DMS53 (cell line): ENCODE measurements at regions not wholly inside any gene's neighbourhood (a gene's known extent, or its start where the extent isn't known, plus 50 kb on each side); places are given as distances from the start of the nearest gene placed in this dataset.

ENCODE experiments used
- DNase-seq: peaks from one replicate; lab custom pipeline; 2025; lab: John Stamatoyannopoulos, UW

- DNase-seq = no peak
Measured at GRCh38 chr7:79872176-79872575, 262.5 kb upstream of the GNAI1 start.

GRCh38 chr7:79868010-79868409 is 266.6 kb upstream of the GNAI1 start:
- DNase-seq = peak; percentile 67

- no peak for DNase-seq
Measured at GRCh38 chr7:79862447-79863210, 272.0 kb upstream of the GNAI1 start.

GRCh38 chr7:79855172-79855571 is 279.5 kb upstream of the GNAI1 start:
- no peak for DNase-seq

- DNase-seq = no peak
Measured at GRCh38 chr7:79854621-79855020, 280.0 kb upstream of the GNAI1 start.

DNA sequence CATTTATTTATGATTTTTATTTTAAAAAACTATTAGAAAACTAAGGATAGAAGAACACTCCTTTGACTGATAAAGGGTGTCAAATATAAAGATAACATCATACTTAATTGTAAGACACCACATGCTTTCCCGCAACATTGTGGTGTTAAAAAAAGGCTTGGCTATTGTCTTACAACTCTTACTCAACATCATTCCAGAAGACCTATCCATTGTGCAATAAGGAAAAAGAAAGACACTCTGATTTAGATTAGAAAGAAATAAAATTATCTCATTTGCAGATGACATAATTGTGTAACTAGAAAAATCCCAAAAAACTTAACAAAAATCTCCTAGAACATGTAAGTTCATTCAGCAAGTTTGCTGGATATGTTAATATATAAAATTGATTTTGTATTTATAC is 296.7 kb upstream of the GNAI1 start:
- no peak for DNase-seq

- DNase-seq = no peak
Measured at GRCh38 chr7:79833616-79834015, 301.0 kb upstream of the GNAI1 start.

DNA sequence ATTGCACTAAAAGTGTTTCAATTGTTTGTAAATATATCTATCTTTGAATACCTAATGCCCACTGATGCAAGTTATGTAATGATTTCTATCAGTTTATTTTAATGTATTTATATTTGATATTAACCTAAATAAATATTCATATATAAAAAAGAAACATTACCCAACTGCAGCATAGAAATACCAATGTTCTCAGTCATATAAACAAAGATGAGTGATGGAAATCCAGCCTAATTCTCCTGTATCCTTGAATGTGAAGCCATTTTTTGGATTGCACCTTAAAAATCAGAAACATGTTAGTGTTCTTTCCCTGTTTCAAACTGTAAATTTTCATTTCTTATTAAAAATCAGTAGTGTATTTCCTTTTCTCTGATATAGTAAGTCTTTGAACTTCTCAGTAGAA is 305.8 kb upstream of the GNAI1 start:
- DNase-seq = no peak

DNA sequence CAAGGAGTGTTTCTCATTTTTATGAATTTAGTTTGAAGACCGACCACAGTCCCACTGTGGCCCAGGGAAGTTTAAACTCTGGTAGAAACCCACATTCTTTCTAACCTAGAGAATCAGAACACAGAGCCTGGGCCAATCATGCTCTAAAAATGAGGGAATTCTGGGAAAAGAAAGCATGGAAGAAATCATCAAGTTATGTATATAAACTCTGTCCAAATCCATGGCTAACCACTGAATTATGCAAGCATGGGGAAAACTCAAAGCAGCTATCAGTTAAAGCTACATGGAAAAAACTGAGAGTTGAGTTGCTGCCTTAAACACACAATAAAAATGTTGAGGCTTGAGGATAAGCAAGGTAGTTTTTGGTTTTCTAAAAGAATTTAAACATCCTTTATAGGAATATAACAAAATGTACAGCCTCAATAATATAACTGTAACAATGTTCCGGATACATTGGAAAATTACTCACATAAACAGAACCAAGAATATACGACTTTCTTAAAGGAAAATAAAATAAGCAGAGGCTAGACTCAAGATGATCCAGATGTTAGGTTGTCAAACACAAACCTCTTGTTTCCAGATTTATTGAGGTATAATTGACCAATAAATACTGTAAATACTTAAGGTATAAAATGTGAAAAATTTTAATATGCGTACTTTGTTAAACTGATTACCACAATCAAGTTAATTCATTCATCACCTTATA is 311.2 kb upstream of the GNAI1 start:
- no peak for DNase-seq

DNA sequence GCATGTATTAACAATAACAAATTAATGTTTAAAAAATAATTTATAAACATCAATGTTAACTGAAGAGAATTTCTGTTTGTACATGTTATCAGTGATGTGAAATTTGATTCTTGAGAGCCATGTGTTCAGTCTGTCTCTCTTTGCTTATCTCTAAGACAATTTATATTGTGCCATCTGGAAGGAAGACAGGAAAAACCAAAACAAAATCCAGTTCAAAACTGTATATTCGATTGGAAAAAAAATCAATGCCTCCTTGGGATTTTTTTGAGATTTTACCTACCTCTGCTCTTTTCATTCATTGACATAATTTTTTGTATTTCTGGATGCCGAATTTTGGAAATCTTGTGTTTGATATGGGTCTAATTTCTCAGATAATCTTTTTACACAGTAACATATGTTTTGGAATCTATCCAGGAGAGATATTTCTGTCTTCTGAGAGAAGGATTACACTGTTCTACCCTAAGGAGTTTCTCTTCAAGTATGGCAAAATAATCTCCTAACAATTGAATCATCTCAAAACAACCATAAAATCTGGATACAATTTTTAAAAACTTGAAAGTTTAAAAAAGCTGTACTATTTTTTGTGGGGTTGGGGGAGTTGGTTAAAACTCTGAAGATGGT is 311.9 kb upstream of the GNAI1 start:
- no peak for DNase-seq

DNA sequence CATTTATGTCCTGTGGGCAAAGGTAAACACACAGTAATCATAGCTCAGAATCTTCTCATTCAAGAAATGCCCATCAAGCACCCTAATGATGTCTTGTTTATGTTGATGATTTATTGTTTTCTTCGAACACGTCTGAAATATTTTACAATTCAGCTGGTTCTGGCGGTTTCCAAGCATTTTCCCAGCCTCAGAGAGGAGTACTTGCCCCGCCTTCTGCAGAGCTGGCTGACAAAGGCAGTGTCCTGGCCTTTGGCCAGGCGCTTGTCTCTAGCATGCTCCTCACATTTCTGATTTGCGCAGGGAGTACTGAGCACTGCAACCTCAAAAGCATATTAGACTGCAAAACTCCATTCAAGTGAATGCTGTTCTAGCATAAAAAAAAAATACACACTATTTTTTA is 314.2 kb upstream of the GNAI1 start:
- peak; percentile 94 for DNase-seq

GRCh38 chr7:79810916-79811315 is 323.7 kb upstream of the GNAI1 start:
- DNase-seq = no peak

- peak; percentile 76 for DNase-seq
Measured at GRCh38 chr7:79806161-79806734, 328.4 kb upstream of the GNAI1 start.

DNA sequence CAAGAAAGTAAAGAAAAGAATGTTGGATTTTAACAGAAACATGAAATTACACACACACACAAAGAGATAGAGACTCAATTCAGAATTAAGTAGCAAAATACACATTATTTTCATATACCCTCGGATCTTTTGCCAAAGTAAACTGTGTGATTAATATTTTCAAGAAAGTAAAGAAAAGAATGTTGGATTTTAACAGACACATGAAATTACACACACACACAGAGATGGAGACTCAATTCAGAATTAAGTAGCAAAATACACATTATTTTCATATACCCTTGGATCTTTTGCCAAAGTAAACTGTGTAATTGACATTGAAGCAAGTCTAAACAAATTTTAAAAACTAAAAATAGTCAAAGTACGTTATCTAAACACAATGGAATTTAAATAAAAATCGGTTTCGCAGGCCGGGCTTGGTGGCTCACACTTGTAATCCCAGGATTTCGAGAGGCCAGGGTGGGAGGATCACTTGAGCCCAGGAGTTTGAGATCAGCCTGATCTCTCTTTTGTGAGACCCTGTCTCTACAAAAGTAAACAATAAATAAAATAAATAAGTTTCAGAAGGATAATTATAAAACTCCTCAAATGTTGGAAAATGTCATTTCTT is 337.3 kb upstream of the MAGI2 start:
- no peak for DNase-seq

GRCh38 chr7:79789584-79790345 is 336.3 kb upstream of the MAGI2 start:
- no peak for DNase-seq

- DNase-seq = no peak
Measured at GRCh38 chr7:79787623-79788022, 334.2 kb upstream of the MAGI2 start.

DNA sequence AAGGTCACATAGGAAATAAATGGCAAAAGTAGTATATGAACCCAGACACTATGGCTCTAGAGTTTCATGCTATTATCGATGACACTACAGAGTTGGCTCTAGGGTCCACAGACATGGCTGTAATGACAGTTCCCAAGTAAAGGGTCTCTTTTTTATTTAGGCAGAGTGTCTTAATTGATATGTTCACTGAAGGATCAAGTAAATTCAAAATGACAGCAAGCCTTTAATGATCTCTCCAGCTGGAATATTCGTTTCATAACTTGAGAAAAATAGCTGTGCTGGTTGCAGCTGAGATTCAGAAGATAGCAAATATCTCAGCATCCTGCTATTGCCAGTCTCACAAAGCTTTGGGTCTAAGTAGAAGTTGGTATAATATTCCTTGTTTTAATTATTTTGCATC is 333.6 kb upstream of the MAGI2 start:
- no peak for DNase-seq

GRCh38 chr7:79786187-79786586 is 332.7 kb upstream of the MAGI2 start:
- DNase-seq = no peak

- DNase-seq = no peak
Measured at GRCh38 chr7:79785556-79785955, 332.1 kb upstream of the MAGI2 start.

DNA sequence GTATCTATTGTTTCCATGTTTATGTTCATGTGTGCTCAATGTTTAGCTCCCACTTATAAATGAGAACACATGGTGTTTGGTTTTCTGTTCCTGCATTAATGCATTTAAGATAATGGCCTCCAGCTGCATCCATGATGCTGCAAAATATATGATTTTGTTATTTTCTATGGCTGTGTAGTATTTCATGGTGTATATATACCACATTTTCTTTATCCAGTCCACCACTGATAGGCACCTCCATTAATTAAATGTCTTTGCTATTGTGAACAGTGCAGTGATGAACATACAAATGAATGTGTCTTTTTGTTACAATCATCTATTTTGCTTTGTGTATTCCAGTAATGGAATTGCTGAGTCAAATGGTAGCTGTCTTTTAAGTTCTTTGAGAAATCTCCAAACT is 329.4 kb upstream of the MAGI2 start:
- DNase-seq = no peak

DNA sequence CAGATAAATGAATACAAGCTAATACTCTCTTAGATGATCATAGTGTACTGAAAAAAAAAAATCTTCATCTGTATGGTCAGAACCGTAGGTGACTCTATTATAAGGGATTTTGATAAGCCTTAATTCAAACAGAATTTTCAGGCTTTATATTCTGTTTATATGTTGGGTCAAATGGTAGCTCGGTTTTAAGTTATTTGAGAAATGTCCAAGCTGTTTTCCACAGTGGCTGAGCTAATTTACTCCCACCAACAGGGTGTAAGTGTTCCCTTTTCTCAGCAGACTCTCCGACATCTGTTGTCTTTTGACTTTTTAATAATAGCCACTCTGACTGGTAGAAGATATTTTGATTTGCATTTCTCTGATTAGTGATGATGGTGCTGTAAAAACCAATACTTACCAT is 328.8 kb upstream of the MAGI2 start:
- no peak for DNase-seq

DNA sequence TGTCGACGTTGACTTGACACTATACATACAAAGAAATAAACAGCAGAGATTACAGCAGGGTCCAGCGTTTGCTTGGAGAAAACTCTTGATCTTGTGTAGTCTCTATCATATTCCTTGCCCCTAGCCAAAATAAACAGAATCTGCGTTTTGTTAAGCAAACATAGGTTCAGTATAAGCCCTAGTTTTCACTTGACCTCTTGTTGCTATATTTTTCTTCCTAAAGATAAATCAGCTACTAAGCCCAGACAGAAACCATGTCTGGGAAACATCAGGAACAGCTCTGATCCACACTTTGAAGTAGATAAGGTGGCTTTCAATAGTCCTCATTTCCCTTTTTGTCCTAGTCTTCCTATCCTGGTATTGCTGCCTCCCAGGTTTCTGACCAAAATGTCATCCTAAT is 328.2 kb upstream of the MAGI2 start:
- peak; percentile 7 for DNase-seq
